Skeletal muscle tissue (tissue), 3 donors: ENCODE measurements at regions not wholly inside any gene's neighbourhood (a gene's known extent, or its start where the extent isn't known, plus 50 kb on each side); places are given as distances from the start of the nearest gene placed in this dataset.

ENCODE experiments used
- H3K27ac ChIP-seq: one replicate; pipeline ENCODE4 v1.7.0; 2013; ENCODE audit warnings: mild to moderate bottlenecking, low read depth, low read length, inconsistent platforms
- H3K27me3 ChIP-seq, 3 donors: one replicate each; pipeline ENCODE4 v1.7.0; 2013; ENCODE audit warnings: low read length in 3 of 3; ENCODE audit not compliant: control insufficient read depth in 3 of 3, insufficient read depth in 3 of 3
- H3K36me3 ChIP-seq, 3 donors: one replicate each; pipeline ENCODE4 v1.7.0; 2013; ENCODE audit warnings: low read length in 3 of 3; ENCODE audit not compliant: control insufficient read depth in 3 of 3, insufficient read depth in 3 of 3
- H3K4me1 ChIP-seq, 3 donors: one replicate each; pipeline ENCODE4 v1.7.0; 2013; ENCODE audit warnings: low read length in 3 of 3, mild to moderate bottlenecking in 3 of 3; ENCODE audit not compliant: control insufficient read depth in 3 of 3, insufficient read depth in 3 of 3
- H3K4me3 ChIP-seq, 3 donors: one replicate each; pipeline ENCODE4 v1.7.0; 2013; ENCODE audit warnings: low read length in 3 of 3
- H3K9ac ChIP-seq, 3 donors: one replicate each; pipeline ENCODE4 v1.7.0; 2013; ENCODE audit warnings: low read length in 3 of 3, mild to moderate bottlenecking in 3 of 3, moderate library complexity in 2 of 3, low read depth in 1 of 3
- H3K9me3 ChIP-seq, 3 donors: one replicate each; pipeline ENCODE4 v1.7.0; 2013; ENCODE audit warnings: low read length in 3 of 3; ENCODE audit not compliant: control insufficient read depth in 3 of 3
- donor health status: Osteomylitis.

DNA sequence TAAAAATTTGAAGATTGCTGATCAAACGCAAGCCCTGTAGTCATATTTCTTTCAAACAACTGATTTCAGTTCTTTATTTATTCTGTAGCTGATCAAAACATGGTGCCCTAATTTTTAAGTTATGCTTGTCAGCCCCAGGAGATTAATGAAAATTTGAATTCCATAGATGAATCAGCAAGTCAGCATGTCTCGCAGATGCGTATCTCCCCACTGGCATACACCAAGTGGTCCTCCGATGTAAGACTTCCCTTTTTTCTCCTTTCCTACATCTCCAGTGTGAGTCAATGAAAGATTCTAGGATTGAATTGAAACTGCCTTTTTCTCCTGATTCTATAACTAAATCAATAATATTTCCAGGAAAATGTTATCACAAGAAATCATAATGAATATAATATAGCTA, 539.6 kb upstream of the NOX3 start:
- Histone ChIP-seq H3K4me3 (no peak overlapping the region), H3K9ac (no peak overlapping the region), H3K36me3 (no peaks in the 10 kb centered on the region)

DNA sequence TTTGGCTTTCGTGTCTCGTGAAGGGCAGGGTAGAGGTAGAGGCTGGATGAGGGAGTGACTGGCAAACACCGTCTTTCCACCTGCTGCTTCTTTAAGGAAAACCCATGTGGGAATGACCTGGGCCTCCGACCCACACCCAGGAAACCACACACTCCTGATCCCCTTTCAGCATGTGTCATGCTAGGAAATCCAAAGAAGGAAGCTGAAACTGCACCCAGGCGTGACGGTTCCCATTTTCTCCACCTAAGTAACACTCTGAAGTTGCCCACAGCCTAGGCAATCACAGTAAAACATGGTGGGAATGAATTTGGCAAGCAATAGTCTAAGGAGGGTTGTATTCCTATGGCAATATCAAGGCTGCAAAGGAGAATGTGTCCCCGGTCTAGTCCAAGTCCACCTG, 538.4 kb upstream of the NOX3 start:
- Histone ChIP-seq H3K27ac (no peak overlapping the region), H3K4me3 (no peak overlapping the region), H3K27me3 (no peaks in the 10 kb centered on the region), H3K9me3 (no peaks in the 10 kb centered on the region), H3K4me1 (peaks cover 0 to 5% (median 0%) of the 10 kb centered on the region in 3 donors), H3K9ac (no peak overlapping the region), H3K36me3 (no peaks in the 10 kb centered on the region)

More for the DNA sequence above, 539.6 kb upstream of the NOX3 start:
- Histone ChIP-seq H3K27me3 (no peaks in the 10 kb centered on the region), H3K27ac (no peak overlapping the region), H3K4me1 (peaks cover 0 to 5% (median 0%) of the 10 kb centered on the region in 3 donors), H3K9me3 (no peaks in the 10 kb centered on the region)

DNA sequence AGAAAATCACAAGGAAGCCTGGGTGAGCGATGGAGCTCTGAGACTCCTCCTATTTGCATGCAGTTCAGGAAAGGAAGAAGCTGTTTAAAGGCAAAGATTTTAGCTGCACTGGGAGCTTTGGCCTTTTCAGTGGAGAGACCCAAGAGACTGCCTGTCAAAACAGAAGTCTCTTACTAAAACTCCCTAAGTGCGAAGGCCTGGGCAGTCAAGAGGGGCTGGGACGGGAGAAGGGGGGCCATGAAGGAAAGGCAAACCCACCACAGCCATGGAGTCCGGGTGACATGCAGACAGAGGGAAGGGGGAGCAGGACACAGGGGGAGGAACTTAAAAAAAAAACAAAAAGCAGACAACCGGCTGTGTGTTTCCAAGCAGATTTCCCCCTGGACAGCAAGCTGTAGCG, 537.6 kb upstream of the NOX3 start:
- no peak overlapping the region for H3K27ac ChIP-seq
- no peaks in the 10 kb centered on the region for H3K36me3 ChIP-seq
- H3K27me3 ChIP-seq = no peaks in the 10 kb centered on the region
- no peak overlapping the region for H3K4me3 ChIP-seq
- H3K4me1 ChIP-seq = peaks cover 0 to 5% (median 0%) of the 10 kb centered on the region in 3 donors
- no peaks in the 10 kb centered on the region for H3K9me3 ChIP-seq
- no peak overlapping the region for H3K9ac ChIP-seq

DNA sequence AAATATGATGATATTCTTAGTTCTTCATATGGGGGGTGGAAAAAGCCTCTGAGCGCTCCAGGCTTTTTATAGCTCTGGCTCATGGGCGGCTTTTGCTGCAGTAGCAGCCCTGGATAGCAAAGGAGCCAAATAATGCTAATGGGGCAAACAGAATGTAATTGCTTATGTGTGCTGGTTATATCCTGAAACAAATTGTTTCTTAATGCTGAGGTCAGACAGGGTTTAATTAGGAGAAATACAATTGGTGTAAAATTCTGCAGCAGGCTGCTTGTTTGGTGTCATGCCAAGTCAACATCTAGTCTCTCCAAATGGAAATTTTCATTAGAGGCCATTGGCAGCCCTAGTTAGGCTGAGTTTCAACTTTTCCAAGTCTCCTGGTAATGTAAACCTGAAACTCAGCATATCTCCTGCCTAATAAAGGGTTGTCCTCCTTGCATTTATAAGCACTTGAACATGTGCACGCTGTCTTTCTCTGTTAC, 530.1 kb upstream of the NOX3 start:
- no peak overlapping the region for H3K27ac ChIP-seq
- H3K27me3 ChIP-seq = no peaks in the 10 kb centered on the region
- peak overlapping the region in 1 of 3 donors; percentile 4 for H3K9ac ChIP-seq
- no peaks in the 10 kb centered on the region for H3K9me3 ChIP-seq
- H3K4me3 ChIP-seq = peak overlapping the region in 2 of 3 donors; percentile 4 to 17
- peaks cover 10 to 14% (median 14%) of the 10 kb centered on the region in 3 donors for H3K4me1 ChIP-seq
- no peaks in the 10 kb centered on the region for H3K36me3 ChIP-seq

DNA sequence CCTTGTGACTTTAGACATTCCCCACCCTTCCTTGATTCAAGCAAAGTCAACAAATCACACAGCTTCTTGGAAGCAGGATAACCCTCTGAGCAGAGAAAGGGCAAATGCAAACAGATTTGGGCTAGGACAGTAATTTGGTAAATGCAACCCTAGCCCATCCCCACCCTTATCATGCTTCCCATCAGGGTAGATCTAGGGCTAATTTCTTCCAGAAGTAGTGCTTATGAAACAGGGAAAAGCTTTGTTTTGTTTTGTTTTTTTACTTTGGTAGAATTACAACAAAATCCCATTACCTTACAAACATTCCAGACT, 525.1 kb upstream of the NOX3 start:
- H3K9ac ChIP-seq = no peak overlapping the region
- H3K4me1 ChIP-seq = peaks cover 6 to 14% (median 8%) of the 10 kb centered on the region in 3 donors
- H3K27me3 ChIP-seq = no peaks in the 10 kb centered on the region
- no peak overlapping the region for H3K27ac ChIP-seq
- no peak overlapping the region for H3K4me3 ChIP-seq
- no peaks in the 10 kb centered on the region for H3K36me3 ChIP-seq
- no peaks in the 10 kb centered on the region for H3K9me3 ChIP-seq

DNA sequence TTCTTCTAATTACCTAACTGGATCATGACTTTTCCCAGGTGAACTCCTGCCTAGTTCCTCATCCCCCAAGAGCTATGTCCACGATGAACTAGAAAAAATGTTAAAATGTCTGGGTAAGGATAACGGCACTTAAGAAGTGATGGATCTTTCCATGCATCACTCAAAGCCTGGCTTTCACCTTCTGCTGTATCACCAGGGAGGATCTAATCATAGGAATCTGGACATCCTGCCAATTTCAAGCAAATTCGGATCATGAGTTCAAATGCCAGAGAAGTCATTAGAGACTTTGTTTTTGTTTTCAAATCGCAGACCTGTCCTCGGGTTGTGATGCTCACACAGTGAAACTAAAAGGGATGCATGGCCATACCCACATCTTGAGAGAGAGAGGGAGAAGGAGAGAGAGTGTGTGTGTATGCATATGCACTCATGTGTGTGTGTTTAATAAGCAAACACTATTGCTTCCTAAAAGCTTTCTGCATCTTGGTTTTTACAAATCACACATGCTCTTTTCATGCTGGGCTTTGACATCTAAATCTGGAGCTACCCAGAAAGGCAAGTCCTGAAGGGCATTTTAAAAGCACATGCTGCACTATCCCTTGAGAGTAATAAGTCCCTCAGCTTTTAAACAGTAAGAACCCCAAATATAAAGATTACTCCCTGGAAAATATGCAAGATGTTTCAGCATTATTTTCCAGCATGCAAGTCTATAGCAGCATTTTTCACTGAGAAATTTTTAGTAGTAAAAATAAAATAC, 524.6 kb upstream of the NOX3 start:
- Histone ChIP-seq H3K27me3 (no peaks in the 10 kb centered on the region), H3K36me3 (no peaks in the 10 kb centered on the region), H3K4me1 (peaks cover 4 to 12% (median 6%) of the 10 kb centered on the region in 3 donors), H3K4me3 (no peak overlapping the region), H3K27ac (no peak overlapping the region), H3K9ac (no peak overlapping the region), H3K9me3 (no peaks in the 10 kb centered on the region)

DNA sequence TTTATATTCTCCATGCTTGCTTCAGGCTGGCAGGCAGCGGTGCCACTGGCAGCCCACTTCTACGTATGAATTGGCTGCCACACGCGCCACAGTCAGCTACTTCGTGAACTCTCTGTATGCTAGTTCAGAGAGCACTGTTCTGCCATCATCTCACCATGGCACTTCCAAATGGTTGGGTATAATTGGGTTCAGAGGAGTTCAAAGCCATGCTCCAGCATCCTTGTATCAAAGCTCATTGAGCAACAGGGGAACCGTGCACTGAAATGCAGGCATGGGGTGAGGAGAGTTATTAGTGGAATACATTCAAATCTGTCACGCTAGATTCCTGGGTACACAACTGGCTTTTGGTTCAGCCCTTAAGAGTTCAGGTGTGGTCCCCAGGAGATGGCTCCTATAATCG, 519.9 kb upstream of the NOX3 start:
- Histone ChIP-seq H3K9me3 (no peaks in the 10 kb centered on the region), H3K27ac (no peak overlapping the region), H3K27me3 (no peaks in the 10 kb centered on the region), H3K9ac (no peak overlapping the region), H3K36me3 (no peaks in the 10 kb centered on the region), H3K4me1 (peaks cover 0 to 8% (median 2%) of the 10 kb centered on the region in 3 donors), H3K4me3 (no peak overlapping the region)

DNA sequence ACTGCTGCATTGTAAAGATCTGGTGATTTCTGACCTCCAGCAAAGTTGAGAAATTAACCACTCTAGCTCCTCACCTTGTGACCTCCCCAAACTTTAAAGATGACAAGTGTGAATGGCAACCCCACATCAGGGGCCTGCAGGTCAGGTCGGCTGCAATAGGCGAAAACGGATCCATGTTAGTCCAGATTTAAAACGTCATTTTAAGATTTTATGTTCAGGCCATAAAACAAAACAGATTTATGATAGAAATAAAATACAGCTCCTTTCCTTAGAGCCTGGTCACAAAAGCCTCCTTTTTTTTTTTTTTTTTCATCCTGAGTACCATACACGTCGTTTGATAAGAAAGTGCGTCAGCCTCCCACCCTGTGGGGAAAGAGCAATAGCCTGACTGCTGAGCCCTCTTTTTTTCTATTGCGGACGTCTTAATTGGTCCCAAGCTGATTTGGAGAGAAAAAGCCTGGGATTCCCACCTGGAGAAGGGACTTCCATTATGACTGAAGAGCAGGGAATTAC, 519.2 kb upstream of the NOX3 start:
- H3K4me3 ChIP-seq = no peak overlapping the region
- peaks cover 0 to 2% (median 0%) of the 10 kb centered on the region in 3 donors for H3K4me1 ChIP-seq
- H3K27me3 ChIP-seq = no peaks in the 10 kb centered on the region
- no peak overlapping the region for H3K27ac ChIP-seq
- H3K9me3 ChIP-seq = no peaks in the 10 kb centered on the region
- no peaks in the 10 kb centered on the region for H3K36me3 ChIP-seq
- H3K9ac ChIP-seq = no peak overlapping the region

DNA sequence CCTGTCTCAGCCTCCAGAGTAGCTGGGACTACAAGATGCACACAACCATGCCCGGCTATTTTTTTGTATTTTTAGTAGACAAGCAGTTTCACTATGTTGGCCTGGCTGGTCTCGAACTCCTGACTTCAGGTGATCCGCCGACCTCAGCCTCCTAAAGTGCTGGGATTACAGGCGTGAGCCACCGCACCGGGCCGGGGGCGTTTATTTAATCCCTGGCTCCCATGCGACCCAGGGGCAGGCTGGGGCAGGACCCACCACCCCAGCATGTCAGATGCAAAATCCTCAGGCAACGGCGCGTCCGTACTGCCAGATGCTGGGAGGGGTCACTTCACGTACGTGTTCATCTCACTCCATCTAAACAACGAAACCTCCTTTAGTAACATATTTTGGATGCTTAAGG, 518.7 kb upstream of the NOX3 start:
- Histone ChIP-seq H3K9me3 (no peaks in the 10 kb centered on the region), H3K9ac (no peak overlapping the region), H3K4me3 (no peak overlapping the region), H3K27me3 (no peaks in the 10 kb centered on the region), H3K27ac (no peak overlapping the region), H3K36me3 (no peaks in the 10 kb centered on the region), H3K4me1 (no peaks in the 10 kb centered on the region)

DNA sequence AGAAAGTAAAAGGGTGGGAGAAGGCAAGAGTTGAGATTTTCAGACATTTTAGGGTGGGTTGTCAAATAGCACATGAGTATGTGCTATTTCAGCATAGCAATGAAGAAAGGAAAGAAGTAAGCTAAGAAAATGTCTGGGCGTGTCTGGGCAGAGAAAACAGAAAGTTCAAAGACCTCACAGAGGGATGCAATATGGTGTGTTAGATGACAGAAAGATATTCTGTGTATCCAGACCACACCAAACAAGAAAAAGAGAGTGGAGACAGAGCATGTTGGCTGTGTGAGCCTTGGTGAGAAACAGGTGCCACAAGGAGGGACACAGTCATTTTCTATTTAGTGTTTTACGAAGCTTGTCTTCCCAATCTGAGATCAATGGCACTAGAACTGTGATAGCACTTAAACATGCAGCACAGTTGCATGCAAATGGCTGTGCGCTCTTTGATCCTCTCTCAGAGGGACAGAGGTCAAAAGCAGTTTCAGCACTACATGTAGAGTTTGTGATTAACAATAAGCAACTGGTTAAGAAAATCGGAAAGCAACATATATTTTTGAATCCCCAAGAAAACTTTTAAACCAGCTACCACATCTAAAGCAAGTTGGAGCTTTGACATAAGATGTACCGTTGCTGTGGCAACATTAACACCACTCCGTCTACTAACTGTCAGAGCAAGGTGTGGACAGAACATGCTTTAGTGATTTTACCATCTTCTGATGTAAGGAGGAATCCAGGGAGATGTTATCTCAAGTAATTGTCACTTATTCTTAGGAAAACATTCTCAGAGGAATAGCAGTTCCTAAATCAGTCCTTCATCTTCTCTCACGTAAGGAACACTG, 515.5 kb upstream of the NOX3 start:
- H3K9me3 ChIP-seq = no peaks in the 10 kb centered on the region
- no peaks in the 10 kb centered on the region for H3K27me3 ChIP-seq
- no peaks in the 10 kb centered on the region for H3K4me1 ChIP-seq
- no peaks in the 10 kb centered on the region for H3K36me3 ChIP-seq
- no peak overlapping the region for H3K27ac ChIP-seq
- no peak overlapping the region for H3K4me3 ChIP-seq
- no peak overlapping the region for H3K9ac ChIP-seq
